Upper lobe of left lung (tissue), 4 donors: ENCODE measurements at regions not wholly inside any gene's neighbourhood (a gene's known extent, or its start where the extent isn't known, plus 50 kb on each side); places are given as distances from the start of the nearest gene placed in this dataset.

Experiments used
- EP300 ChIP-seq, 4 donors: sonication (generic); formaldehyde crosslinking; IDR thresholded peaks; one replicate each; pipeline ENCODE4 v1.5.1; 2017; ENCODE audit warnings: antibody characterized with exemption in 4 of 4, control low read depth in 2 of 4
- POLR2A ChIP-seq, 4 donors: fragments of 450-650 bp; IDR thresholded peaks; one replicate each; pipeline ENCODE4 v1.5.1; 2016 to 2017; ENCODE audit warnings: antibody characterized with exemption in 4 of 4, mild to moderate bottlenecking in 2 of 4
- POLR2AphosphoS5 ChIP-seq, 2 donors: sonication (generic); formaldehyde crosslinking; IDR thresholded peaks; one replicate each; pipeline ENCODE4 v1.5.1; 2017; ENCODE audit warnings: antibody characterized with exemption in 2 of 2
- TF ChIP-seq, protein P1 (sequence below), 6 experiments: fragments of 450-650 bp in 4 of 6; fragments of 200-600 bp in 2 of 6; sonication (generic) in 2 of 6; IDR thresholded peaks; one replicate each; pipeline ENCODE4 v1.5.1; 2016 to 2019; ENCODE audit warnings: antibody characterized with exemption in 6 of 6

- TF ChIP-seq, protein P1, sequence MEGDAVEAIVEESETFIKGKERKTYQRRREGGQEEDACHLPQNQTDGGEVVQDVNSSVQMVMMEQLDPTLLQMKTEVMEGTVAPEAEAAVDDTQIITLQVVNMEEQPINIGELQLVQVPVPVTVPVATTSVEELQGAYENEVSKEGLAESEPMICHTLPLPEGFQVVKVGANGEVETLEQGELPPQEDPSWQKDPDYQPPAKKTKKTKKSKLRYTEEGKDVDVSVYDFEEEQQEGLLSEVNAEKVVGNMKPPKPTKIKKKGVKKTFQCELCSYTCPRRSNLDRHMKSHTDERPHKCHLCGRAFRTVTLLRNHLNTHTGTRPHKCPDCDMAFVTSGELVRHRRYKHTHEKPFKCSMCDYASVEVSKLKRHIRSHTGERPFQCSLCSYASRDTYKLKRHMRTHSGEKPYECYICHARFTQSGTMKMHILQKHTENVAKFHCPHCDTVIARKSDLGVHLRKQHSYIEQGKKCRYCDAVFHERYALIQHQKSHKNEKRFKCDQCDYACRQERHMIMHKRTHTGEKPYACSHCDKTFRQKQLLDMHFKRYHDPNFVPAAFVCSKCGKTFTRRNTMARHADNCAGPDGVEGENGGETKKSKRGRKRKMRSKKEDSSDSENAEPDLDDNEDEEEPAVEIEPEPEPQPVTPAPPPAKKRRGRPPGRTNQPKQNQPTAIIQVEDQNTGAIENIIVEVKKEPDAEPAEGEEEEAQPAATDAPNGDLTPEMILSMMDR (IDR thresholded peaks at IDR 0.05), result no peak
- no peak for TF ChIP-seq POLR2A (IDR thresholded peaks at IDR 0.05)
- TF ChIP-seq EP300 (IDR thresholded peaks at IDR 0.05), result no peak
- TF ChIP-seq POLR2AphosphoS5 (IDR thresholded peaks at IDR 0.05), result no peak
Measured at GRCh38 chr12:113546916-113547863, 75.5 kb upstream of the LHX5 start.
